Chondrocyte (in vitro differentiated cells): ENCODE measurements at regions not wholly inside any gene's neighbourhood (a gene's known extent, or its start where the extent isn't known, plus 50 kb on each side); places are given as distances from the start of the nearest gene placed in this dataset.

Source experiments
- DNase-seq: peaks from one replicate; pipeline ENCODE4 v3.0.0; 2021; ENCODE audit warnings: mixed read lengths, low spot score
- H3K27ac Mint-ChIP-seq: one replicate; pipeline ENCODE4 v1.8.0; 2021; ENCODE audit warnings: mild to moderate bottlenecking, moderate library complexity, mixed read lengths; ENCODE audit not compliant: unreplicated experiment
- H3K27me3 Mint-ChIP-seq: 2 replicates; pipeline ENCODE4 v1.8.0; 2021; ENCODE audit warnings: low read depth, mixed read lengths
- H3K36me3 Mint-ChIP-seq: 2 replicates; pipeline ENCODE4 v1.8.0; 2021; ENCODE audit warnings: low read depth, mixed read lengths
- H3K4me1 Mint-ChIP-seq: 2 replicates; pipeline ENCODE4 v1.8.0; 2021; ENCODE audit warnings: low read depth, mild to moderate bottlenecking, mixed read lengths
- H3K4me3 Mint-ChIP-seq: one replicate; pipeline ENCODE4 v1.8.0; 2021; ENCODE audit warnings: mild to moderate bottlenecking, moderate library complexity, mixed read lengths; ENCODE audit not compliant: unreplicated experiment
- H3K9me3 Mint-ChIP-seq: 2 replicates; pipeline ENCODE4 v1.8.0; 2021; ENCODE audit warnings: low read depth, mixed read lengths
- CTCF ChIP-seq: fragments of 200-600 bp; sonication (generic); IDR thresholded peaks from 2 replicates; pipeline ENCODE4 v1.5.0; 2021; ENCODE audit warnings: antibody characterized with exemption, mild to moderate bottlenecking, moderate library complexity

GRCh38 chrX:69015564-69016292 lies 149.5 kb downstream of the PJA1 start:
- Mint-ChIP-seq H3K4me3 (no peak overlapping the region), H3K27me3 (no peaks in the 10 kb centered on the region), H3K9me3 (peaks cover 17% of the 10 kb centered on the region), H3K27ac (no peak overlapping the region), H3K4me1 (no peaks in the 10 kb centered on the region), H3K36me3 (no peaks in the 10 kb centered on the region)
- no peak for TF ChIP-seq CTCF
- DNase-seq = no peak

DNA sequence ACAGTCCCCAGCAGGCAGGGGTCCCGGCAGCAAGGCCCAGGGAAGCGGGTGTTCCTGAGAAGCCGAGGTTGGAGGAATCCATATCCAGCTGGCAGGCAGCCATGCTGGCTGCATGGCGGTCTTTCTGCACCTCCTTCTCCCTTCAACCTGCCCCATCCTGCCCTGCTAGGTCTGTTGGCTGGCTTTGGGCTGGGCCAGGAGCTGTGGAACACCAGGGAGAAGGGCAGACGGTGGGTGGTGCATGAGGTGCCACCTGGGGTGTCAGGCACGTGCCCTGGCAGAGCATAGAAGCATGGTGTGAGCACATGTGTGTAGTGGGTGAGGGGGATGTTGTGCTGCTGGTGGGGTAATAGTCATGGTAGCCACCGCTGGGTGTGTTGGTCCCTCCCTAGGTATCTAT lies 150.1 kb downstream of the PJA1 start:
- Mint-ChIP-seq H3K4me1 (no peaks in the 10 kb centered on the region), H3K27ac (no peak overlapping the region), H3K9me3 (peaks cover 21% of the 10 kb centered on the region), H3K36me3 (peaks cover 2% of the 10 kb centered on the region), H3K27me3 (no peaks in the 10 kb centered on the region), H3K4me3 (no peak overlapping the region)
- no peak for TF ChIP-seq CTCF
- no peak for DNase-seq

DNA sequence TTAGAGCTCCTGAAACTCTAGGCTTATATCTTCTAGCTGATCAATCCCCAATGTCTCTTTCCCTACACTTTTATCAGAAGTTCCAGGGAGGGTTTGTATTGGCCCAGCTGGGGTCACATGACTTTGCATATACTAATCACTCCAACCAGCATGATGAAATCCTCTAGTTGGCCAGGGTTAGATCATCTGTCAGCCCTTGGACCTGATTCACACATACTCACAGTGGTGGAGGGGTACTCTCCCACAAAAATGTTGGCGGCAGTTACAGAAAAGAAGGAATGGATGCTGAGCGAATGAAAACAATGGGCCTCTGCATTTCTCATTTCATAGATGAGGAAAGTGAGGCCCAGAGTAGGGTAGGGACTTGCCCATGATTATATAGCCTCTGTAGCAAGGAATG lies 151.1 kb downstream of the PJA1 start:
- peaks cover 18% of the 10 kb centered on the region for H3K9me3 Mint-ChIP-seq
- no peak overlapping the region for H3K4me3 Mint-ChIP-seq
- no peaks in the 10 kb centered on the region for H3K4me1 Mint-ChIP-seq
- peaks cover 2% of the 10 kb centered on the region for H3K36me3 Mint-ChIP-seq
- no peak for DNase-seq
- no peak for TF ChIP-seq CTCF
- no peak overlapping the region for H3K27ac Mint-ChIP-seq
- H3K27me3 Mint-ChIP-seq = no peaks in the 10 kb centered on the region

GRCh38 chrX:69010339-69010738 lies 154.9 kb downstream of the PJA1 start:
- Mint-ChIP-seq H3K27ac (no peak overlapping the region), H3K4me1 (no peaks in the 10 kb centered on the region), H3K4me3 (no peak overlapping the region), H3K27me3 (no peaks in the 10 kb centered on the region), H3K36me3 (peaks cover 2% of the 10 kb centered on the region), H3K9me3 (peaks cover 30% of the 10 kb centered on the region)
- DNase-seq = no peak
- TF ChIP-seq CTCF = no peak

DNA sequence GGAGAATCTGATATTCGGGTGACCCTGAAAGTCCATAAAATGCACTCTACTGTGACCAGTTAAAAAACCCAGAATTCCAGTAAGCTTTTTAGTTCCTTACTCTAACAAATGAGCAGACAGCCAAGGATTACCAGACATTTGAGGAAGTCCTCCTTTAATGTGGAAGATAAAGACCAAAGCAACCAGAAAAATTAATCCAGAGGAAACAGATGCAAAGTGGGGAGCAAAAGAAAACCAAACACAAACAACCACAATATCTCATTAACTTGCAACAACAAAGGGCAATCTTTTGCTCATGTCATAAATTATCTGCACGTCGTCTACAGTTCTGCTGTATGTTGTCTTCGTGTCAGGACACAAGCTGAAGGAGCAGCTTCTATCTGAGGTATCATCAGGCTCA lies 164.4 kb downstream of the PJA1 start:
- Mint-ChIP-seq H3K4me3 (no peak overlapping the region), H3K4me1 (peaks cover 19% of the 10 kb centered on the region), H3K27me3 (no peaks in the 10 kb centered on the region), H3K36me3 (no peaks in the 10 kb centered on the region), H3K27ac (no peak overlapping the region), H3K9me3 (peaks cover 4% of the 10 kb centered on the region)
- no peak for TF ChIP-seq CTCF
- no peak for DNase-seq
